HEK293 (cell line): ENCODE measurements at regions not wholly inside any gene's neighbourhood (a gene's known extent, or its start where the extent isn't known, plus 50 kb on each side); places are given as distances from the start of the nearest gene placed in this dataset.

Source experiments
- ZNF416 ChIP-seq: fragments of 450-650 bp; formaldehyde crosslinking; IDR thresholded peaks from 2 replicates; pipeline ENCODE4 v1.5.1; 2016; ENCODE audit warnings: missing biosample characterization, missing genetic modification characterization
- TF ChIP-seq, protein P1 (sequence below): fragments of 450-650 bp; formaldehyde crosslinking; IDR thresholded peaks from 2 replicates; pipeline ENCODE4 v1.5.1; 2016; ENCODE audit warnings: missing biosample characterization, missing genetic modification characterization

DNA sequence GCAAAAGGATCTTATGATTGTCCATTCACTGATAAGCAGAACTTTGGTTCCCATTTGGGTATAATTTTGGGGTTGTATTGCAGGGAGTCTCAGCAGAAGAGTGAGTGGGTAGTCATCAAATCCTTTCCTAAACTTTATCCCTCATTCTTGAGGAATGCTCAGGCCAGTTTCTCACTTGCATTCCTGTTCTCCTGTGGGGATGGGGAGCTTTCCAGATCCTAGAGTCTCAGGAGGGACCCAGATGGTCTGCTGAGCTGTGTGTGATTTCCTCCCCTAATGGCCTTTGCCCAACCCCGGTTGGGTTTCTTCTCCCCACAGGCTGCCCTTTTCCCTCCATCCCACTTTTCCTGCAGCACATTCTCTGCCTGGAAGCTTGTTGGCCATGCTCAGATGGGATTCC is 79.9 kb downstream of the MIAT start:
- TF ChIP-seq, protein P1, sequence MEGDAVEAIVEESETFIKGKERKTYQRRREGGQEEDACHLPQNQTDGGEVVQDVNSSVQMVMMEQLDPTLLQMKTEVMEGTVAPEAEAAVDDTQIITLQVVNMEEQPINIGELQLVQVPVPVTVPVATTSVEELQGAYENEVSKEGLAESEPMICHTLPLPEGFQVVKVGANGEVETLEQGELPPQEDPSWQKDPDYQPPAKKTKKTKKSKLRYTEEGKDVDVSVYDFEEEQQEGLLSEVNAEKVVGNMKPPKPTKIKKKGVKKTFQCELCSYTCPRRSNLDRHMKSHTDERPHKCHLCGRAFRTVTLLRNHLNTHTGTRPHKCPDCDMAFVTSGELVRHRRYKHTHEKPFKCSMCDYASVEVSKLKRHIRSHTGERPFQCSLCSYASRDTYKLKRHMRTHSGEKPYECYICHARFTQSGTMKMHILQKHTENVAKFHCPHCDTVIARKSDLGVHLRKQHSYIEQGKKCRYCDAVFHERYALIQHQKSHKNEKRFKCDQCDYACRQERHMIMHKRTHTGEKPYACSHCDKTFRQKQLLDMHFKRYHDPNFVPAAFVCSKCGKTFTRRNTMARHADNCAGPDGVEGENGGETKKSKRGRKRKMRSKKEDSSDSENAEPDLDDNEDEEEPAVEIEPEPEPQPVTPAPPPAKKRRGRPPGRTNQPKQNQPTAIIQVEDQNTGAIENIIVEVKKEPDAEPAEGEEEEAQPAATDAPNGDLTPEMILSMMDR = no peak
- no peak for TF ChIP-seq ZNF416 (tag by site-specific recombination)
